ENCODE measurements at regions not wholly inside any gene's neighbourhood (a gene's known extent, or its start where the extent isn't known, plus 50 kb on each side); places are given as distances from the start of the nearest gene placed in this dataset.

- DNase-seq (ENCODE audit: low spot score): no peak
Observed at GRCh38 chr2:234306426-234307173, 190.3 kb downstream of the ARL4C start.

DNA sequence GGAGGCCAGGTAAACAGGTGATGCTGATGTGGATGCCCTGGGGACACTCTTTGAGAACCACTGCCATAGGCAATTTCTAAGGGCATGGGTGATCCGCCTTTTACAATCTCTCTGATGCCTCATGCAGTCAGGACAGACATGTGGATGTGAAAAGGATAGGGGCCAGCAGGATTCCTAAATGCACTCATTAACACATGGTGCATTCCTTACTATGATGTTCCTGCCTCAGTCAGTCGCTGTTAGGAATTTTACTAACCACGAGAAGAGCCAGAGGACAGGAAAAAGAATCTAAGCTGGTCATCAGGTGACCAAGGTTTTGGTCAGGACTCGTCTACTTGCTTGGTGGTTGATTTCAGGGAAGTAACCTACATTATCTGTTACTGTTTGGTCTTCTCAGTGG is 191.0 kb downstream of the ARL4C start:
- DNase-seq (ENCODE audit: low spot score): peak; percentile 91

- DNase-seq (ENCODE audit: low spot score): peak; percentile 61
Observed at GRCh38 chr2:234304950-234305349, 191.9 kb downstream of the ARL4C start.

GRCh38 chr2:234302664-234302991 is 194.3 kb downstream of the ARL4C start:
- DNase-seq (ENCODE audit: low spot score): no peak

GRCh38 chr2:234300932-234301823 is 195.7 kb downstream of the ARL4C start:
- no peak for DNase-seq (ENCODE audit: low spot score)

GRCh38 chr2:234300391-234300925 is 196.4 kb downstream of the ARL4C start:
- DNase-seq (ENCODE audit: low spot score): no peak

- DNase-seq (ENCODE audit: low spot score): no peak
Observed at GRCh38 chr2:234298918-234299317, 198.0 kb downstream of the ARL4C start.

GRCh38 chr2:234296991-234297390 is 199.9 kb downstream of the ARL4C start:
- DNase-seq (ENCODE audit: low spot score): no peak

DNA sequence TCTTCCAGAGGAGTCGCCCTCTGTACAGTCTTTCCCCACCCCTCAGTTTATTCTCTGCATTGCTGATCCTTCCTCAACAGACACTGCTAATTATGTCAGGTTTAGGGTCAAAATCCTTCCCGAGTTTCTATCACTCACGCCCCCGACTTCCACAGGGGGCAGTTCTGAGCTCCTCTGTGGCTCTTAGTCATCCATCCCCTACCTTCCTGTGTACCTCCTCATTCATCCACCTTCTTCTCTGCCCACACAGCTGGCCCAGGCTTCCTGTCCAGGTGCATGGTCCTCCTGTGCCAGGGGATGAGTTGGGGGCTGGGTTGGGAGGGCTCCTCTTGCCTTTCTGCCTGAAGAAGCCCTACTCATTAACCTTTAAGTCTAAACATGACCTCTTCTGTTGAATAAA is 202.9 kb downstream of the ARL4C start:
- DNase-seq (ENCODE audit: low spot score): peak; percentile 22

GRCh38 chr2:234292962-234293243 is 204.0 kb downstream of the ARL4C start:
- DNase-seq (ENCODE audit: low spot score): no peak

DNA sequence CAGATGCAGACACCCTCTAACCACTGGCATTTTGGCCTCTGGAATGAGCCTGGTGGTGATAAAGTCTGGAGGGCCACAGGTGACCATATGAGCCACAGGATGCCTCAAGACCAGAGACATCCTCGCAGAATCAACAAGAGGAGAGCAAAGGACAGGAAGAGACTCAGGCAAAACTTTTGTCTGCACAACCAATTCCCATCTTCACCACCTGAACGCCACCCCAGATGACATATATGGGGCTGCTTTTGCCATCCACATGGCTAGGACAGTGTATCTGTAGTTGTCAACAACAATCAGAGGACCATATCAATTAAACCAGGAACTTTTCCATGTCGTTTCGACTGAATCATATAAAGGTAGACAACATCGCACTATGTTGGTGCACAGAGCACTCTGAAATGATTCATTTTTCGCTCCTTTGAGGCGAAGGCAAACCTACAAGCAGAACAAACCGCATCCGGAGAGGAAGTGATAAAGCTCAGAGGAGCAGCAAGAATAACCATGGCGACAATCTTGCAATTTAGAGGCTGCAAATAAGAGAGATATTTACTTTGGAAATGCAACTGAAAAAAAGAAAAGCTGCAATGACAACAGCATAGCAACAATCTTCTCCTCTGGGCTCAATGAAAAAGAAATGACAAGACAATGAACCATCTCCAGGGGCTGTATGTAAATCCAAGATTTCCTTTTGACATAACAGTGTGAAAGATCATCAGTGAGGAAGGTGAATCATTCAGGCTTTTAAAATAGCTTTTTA is 204.5 kb downstream of the ARL4C start:
- peak; percentile 24 for DNase-seq (ENCODE audit: low spot score)

DNA sequence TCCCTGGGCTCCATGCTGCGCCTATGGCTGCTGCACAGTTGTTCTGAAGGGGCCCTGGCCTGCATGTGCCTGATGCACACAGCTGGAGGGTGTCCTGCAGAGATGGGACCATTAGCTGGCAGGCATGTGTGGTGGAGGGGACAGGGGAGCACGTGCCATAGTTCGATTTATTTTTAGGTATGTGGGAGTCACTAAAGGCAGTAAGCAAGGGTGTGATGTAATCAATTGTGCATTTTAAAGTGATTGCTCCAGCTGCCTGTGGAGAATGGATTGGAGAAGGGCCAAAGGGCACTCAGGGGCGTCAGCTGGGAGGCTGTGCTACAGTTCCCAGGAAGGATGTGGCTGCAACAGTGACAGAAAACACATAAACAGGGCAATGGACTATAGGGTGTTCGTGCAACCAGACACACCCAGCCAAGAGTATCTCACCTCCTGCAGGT is 205.1 kb downstream of the ARL4C start:
- DNase-seq (ENCODE audit: low spot score): peak; percentile 75

DNA sequence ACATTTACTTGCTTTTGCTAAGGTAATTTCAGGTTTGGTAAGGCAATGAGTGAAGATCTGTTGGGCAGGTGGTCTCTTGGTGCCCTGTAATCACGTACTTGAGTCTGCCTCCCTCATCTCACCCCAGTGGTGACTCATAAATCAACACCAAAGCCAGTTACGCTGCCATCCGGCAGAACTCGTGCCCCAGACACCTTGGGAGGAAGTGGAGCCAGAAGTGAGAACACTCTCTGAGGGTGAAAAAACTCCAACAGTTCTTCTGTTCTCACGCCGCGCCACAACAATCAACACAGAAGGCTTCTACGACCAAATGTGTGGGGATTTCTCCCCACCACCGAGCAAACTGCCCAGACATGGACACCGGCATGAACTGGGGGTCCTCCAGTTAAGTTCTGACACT is 206.2 kb downstream of the ARL4C start:
- peak; percentile 28 for DNase-seq (ENCODE audit: low spot score)

- peak; percentile 86 for DNase-seq (ENCODE audit: low spot score)
Observed at GRCh38 chr2:234289834-234290590, 206.9 kb downstream of the ARL4C start.

DNA sequence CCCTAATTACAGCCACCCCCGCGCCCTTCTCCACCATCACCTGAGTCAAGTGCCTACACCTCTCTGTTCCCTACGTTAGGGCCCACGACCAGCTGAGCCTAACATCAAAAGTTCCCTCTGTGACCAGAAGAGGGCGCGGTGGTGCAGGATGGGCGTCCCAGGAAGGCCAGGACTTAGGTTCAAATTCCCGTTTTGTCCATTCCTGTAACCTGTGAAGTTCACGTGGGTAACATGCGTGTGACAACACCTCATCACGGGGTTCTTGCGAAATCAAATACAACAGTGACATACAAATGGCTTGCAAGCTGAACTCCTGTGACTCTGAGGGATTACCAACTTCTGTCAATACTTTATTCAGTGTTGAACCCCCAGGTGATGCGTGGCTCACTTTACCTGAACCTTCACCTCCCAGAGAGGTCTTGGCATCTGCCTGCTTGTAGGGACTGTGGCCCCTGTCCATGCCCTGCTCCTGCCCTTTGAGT is 207.9 kb downstream of the ARL4C start:
- DNase-seq (ENCODE audit: low spot score): peak; percentile 51

GRCh38 chr2:234287650-234288049 is 209.2 kb downstream of the ARL4C start:
- DNase-seq (ENCODE audit: low spot score): no peak

GRCh38 chr2:234286956-234287355 is 209.9 kb downstream of the ARL4C start:
- DNase-seq (ENCODE audit: low spot score): no peak

GRCh38 chr2:234286118-234286598 is 210.7 kb downstream of the ARL4C start:
- peak; percentile 54 for DNase-seq (ENCODE audit: low spot score)

DNA sequence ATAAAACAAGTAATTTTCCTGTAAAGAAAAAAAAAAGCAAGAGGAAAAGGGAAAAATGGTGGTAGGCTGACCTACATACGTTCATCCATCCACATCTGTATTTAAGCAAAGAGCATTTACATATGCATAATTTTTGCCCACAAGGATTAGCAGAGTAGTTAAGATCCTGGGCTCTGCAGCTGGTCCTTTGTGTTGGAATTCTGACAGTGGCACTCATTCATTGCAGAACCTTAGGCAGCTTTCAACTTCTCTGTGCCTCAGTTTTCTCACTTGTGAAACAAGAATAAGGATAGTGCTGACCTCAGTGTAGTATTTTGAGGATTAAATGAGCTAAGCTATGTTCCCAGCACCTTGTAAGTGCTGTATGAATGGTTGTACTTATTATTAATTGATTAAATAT is 211.3 kb downstream of the ARL4C start:
- DNase-seq (ENCODE audit: low spot score): no peak

DNA sequence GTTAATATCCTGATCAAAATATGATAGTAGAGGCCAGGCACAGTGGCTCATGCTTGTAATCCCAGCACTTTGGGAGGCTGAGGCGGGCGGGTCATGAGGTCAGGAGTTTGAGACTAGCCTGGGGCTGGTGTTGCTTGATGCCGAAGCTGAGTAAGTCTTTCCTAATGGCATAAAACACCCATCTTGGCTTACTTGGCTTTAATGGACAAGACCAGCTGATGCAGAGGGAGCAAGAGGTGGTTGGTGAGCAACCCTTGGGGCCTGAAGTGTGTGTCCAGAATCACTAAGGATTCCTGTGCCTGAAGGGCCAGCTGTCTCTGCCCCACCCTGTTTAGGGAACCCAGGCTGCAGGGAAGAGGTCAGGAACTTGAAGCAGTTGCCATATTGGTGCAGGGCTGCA is 217.2 kb downstream of the ARL4C start:
- no peak for DNase-seq (ENCODE audit: low spot score)

DNA sequence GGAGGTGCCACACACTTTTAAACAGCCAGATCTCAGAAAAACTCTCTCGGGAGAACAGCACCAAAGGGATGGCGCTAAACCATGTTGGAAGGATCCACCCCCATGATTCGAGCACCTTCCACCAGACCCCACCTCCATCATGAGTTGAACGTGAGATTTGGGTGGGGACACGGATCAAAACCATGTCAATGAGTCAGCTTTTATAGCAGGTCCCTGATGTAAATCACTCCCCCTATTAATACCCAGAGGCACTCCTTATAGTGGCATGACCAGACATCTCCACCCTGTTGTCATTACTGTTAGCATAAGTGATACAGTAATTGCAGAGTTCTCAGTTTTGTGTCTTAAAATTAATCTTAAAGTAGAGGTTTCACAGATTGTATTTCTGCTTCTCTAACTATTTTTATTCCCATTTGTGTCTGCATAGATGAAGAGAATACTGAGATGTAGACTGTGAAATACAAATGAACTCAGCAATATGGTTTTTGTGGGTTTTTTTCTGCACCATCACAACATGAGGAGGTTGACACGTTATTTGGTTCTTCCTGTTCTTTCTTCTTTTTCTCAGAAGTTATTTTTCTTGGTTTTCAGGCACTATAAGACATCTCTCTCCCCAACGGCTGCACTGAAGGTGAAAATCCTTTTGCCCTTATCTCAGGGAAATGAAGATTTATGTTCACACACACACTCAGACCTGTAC is 218.2 kb downstream of the ARL4C start:
- no peak for DNase-seq (ENCODE audit: low spot score)
